Spinal cord (tissue), 9 donors: ENCODE measurements at regions not wholly inside any gene's neighbourhood (a gene's known extent, or its start where the extent isn't known, plus 50 kb on each side); places are given as distances from the start of the nearest gene placed in this dataset.

ENCODE experiments used
- DNase-seq, 6 donors: peaks; one replicate each; pipeline versions ENCODE4 v3.0.0 to v3.0.0-alpha.2; 2013 to 2015; ENCODE audit warnings: low spot score in 6 of 6, low read depth in 4 of 6
- H3K27ac ChIP-seq: one replicate; pipeline ENCODE4 v1.5.1; 2013; ENCODE audit warnings: low read depth, low read length, control low read depth
- H3K27me3 ChIP-seq: one replicate; pipeline ENCODE4 v1.6.1; 2013; ENCODE audit warnings: low read length; ENCODE audit not compliant: control insufficient read depth, insufficient read depth
- H3K36me3 ChIP-seq: one replicate; pipeline ENCODE4 v1.6.1; 2013; ENCODE audit warnings: low read length; ENCODE audit not compliant: control insufficient read depth, insufficient read depth
- H3K4me1 ChIP-seq: one replicate; pipeline ENCODE4 v1.6.1; 2013; ENCODE audit warnings: low read length; ENCODE audit not compliant: control insufficient read depth, insufficient read depth
- H3K4me3 ChIP-seq: one replicate; pipeline ENCODE4 v1.5.1; 2013; ENCODE audit warnings: low read depth, low read length, control low read depth
- H3K9me3 ChIP-seq: one replicate; pipeline ENCODE4 v1.6.1; 2013; ENCODE audit warnings: low read length; ENCODE audit not compliant: control insufficient read depth, insufficient read depth
- WGBS: methylation state at CpG from one replicate; pipeline ENCODE4 v1.1.5; 2013; ENCODE audit warnings: missing lambda C conversion rate; ENCODE audit not compliant: insufficient coverage; 5-methylcytosine and 5-hydroxymethylcytosine counted together
- donor health status: healthy.

GRCh38 chr1:213371525-213371846 lies 320.4 kb downstream of the RPS6KC1 start:
- H3K27ac ChIP-seq = no peak overlapping the region
- no peaks in the 10 kb centered on the region for H3K4me1 ChIP-seq
- no peaks in the 10 kb centered on the region for H3K9me3 ChIP-seq
- no CpG with 5 or more reads among the region's 3 CpGs for WGBS
- H3K4me3 ChIP-seq = no peak overlapping the region
- no peaks in the 10 kb centered on the region for H3K36me3 ChIP-seq
- H3K27me3 ChIP-seq = no peaks in the 10 kb centered on the region
- DNase-seq = no peak

- no peaks in the 10 kb centered on the region for H3K9me3 ChIP-seq
- no peak for DNase-seq
- H3K4me3 ChIP-seq = no peak overlapping the region
- no peaks in the 10 kb centered on the region for H3K27me3 ChIP-seq
- no peaks in the 10 kb centered on the region for H3K36me3 ChIP-seq
- no peaks in the 10 kb centered on the region for H3K4me1 ChIP-seq
- WGBS = 89% methylated on average over 6 of the region's 9 CpGs
- no peak overlapping the region for H3K27ac ChIP-seq
Measured at GRCh38 chr1:213371847-213372619, 321.0 kb downstream of the RPS6KC1 start.

- H3K27me3 ChIP-seq = no peaks in the 10 kb centered on the region
- H3K27ac ChIP-seq = no peak overlapping the region
- DNase-seq = peak in 3 of 6 donors; percentile 54 to 85 (median 85)
- H3K4me1 ChIP-seq = no peaks in the 10 kb centered on the region
- no peak overlapping the region for H3K4me3 ChIP-seq
- H3K9me3 ChIP-seq = no peaks in the 10 kb centered on the region
- H3K36me3 ChIP-seq = no peaks in the 10 kb centered on the region
- WGBS = 38% methylated on average over 4 of the region's 5 CpGs
Measured at GRCh38 chr1:213374369-213374768, 323.3 kb downstream of the RPS6KC1 start.

GRCh38 chr1:213375002-213375401 lies 324.0 kb downstream of the RPS6KC1 start:
- no peaks in the 10 kb centered on the region for H3K27me3 ChIP-seq
- 97% methylated on average over 3 of the region's 4 CpGs for WGBS

GRCh38 chr1:213376862-213377372 lies 325.9 kb downstream of the RPS6KC1 start:
- no peak for DNase-seq
- Histone ChIP-seq H3K27ac (no peak overlapping the region), H3K4me3 (no peak overlapping the region), H3K36me3 (no peaks in the 10 kb centered on the region), H3K4me1 (peaks cover 9% of the 10 kb centered on the region), H3K9me3 (no peaks in the 10 kb centered on the region), H3K27me3 (no peaks in the 10 kb centered on the region)
- WGBS = 64% methylated on average over 5 of the region's 8 CpGs

More at GRCh38 chr1:213375002-213375401, 324.0 kb downstream of the RPS6KC1 start:
- Histone ChIP-seq H3K27ac (no peak overlapping the region), H3K9me3 (no peaks in the 10 kb centered on the region), H3K4me1 (no peaks in the 10 kb centered on the region), H3K4me3 (no peak overlapping the region), H3K36me3 (no peaks in the 10 kb centered on the region)
- DNase-seq = no peak

- no peaks in the 10 kb centered on the region for H3K36me3 ChIP-seq
- DNase-seq = peak in 2 of 6 donors; percentile 12 to 27
- peaks cover 17% of the 10 kb centered on the region for H3K4me1 ChIP-seq
- H3K27me3 ChIP-seq = no peaks in the 10 kb centered on the region
- 82% methylated on average over 9 of the region's 11 CpGs for WGBS
- H3K27ac ChIP-seq = no peak overlapping the region
- H3K9me3 ChIP-seq = no peaks in the 10 kb centered on the region
- no peak overlapping the region for H3K4me3 ChIP-seq
Measured at GRCh38 chr1:213380865-213381264, 329.8 kb downstream of the RPS6KC1 start.

- peak in 3 of 6 donors; percentile 36 to 88 (median 84) for DNase-seq
- H3K27ac ChIP-seq = no peak overlapping the region
- peaks cover 17% of the 10 kb centered on the region for H3K4me1 ChIP-seq
- no peaks in the 10 kb centered on the region for H3K9me3 ChIP-seq
- 16% methylated on average over 13 of the region's 17 CpGs for WGBS
- H3K27me3 ChIP-seq = no peaks in the 10 kb centered on the region
- H3K36me3 ChIP-seq = no peaks in the 10 kb centered on the region
- H3K4me3 ChIP-seq = peak overlapping the region; percentile 7
Measured at GRCh38 chr1:213381572-213382084, 330.6 kb downstream of the RPS6KC1 start.

- Histone ChIP-seq H3K36me3 (no peaks in the 10 kb centered on the region), H3K27ac (no peak overlapping the region), H3K27me3 (no peaks in the 10 kb centered on the region), H3K9me3 (no peaks in the 10 kb centered on the region), H3K4me1 (peaks cover 26% of the 10 kb centered on the region), H3K4me3 (no peak overlapping the region)
- 100% methylated on average over 1 of the region's 3 CpGs for WGBS
- no peak for DNase-seq
Measured at GRCh38 chr1:213383465-213383864, 332.4 kb downstream of the RPS6KC1 start.

- Histone ChIP-seq H3K27me3 (no peaks in the 10 kb centered on the region), H3K4me1 (peaks cover 36% of the 10 kb centered on the region), H3K4me3 (no peak overlapping the region), H3K27ac (no peak overlapping the region), H3K9me3 (no peaks in the 10 kb centered on the region), H3K36me3 (no peaks in the 10 kb centered on the region)
- WGBS = 100% methylated on average over 1 of the region's 1 CpG
- no peak for DNase-seq
Measured at GRCh38 chr1:213385201-213385600, 334.2 kb downstream of the RPS6KC1 start.

DNA sequence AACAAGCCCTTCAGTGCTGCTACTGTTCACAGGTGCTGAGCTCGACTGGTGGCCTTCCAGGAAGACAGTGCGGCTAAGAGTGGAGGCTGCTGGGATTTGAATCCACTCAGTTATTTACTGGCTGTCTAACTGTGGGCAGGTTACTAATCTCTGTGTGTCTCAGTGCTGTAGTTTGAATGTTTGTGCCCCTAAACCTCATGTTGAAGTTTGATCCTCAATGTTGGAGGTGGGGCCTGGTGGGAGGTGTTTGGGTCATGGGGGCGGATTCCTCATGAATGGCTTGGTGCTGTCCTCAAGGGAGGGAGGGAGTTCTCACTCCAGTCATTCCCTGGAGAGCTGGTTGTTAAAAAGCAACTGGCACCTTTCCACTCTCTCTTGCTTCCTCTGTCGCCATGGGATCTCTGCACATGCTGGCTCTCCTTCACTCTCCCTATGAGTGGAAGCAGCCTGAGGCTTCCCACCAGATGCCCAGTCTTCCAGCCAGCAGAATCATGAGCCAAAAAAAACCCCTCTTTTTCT lies 334.8 kb downstream of the RPS6KC1 start:
- Histone ChIP-seq H3K4me1 (peaks cover 36% of the 10 kb centered on the region), H3K27ac (no peak overlapping the region), H3K4me3 (no peak overlapping the region), H3K9me3 (no peaks in the 10 kb centered on the region), H3K36me3 (no peaks in the 10 kb centered on the region), H3K27me3 (no peaks in the 10 kb centered on the region)
- DNase-seq = no peak
- 78% methylated on average over 3 of the region's 4 CpGs for WGBS
